ENCODE measurements at regions not wholly inside any gene's neighbourhood (a gene's known extent, or its start where the extent isn't known, plus 50 kb on each side); places are given as distances from the start of the nearest gene placed in this dataset.

- no peak for DNase-seq
Observed at GRCh38 chr5:143761663-143762062, 50.3 kb upstream of the HMHB1 start.

DNA sequence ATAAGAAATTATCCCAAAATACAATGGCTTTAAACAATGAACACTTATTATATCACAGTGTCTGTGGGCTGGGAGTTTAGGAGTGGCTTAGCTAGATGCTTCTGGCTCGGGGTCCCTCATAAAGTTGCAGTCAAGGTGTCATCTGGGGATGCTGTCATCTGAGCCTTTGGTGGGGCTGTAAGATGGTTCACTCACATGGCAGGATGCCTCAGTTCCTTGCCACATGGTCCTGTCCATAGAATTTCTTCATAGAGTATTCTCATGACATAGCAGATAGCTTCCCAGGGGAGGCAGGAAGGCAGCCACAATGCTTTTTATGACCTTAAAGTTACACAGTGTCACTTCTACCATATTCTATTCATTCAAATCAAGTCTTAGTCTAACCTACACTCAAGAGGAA, 51.2 kb upstream of the HMHB1 start:
- no peak for DNase-seq

DNA sequence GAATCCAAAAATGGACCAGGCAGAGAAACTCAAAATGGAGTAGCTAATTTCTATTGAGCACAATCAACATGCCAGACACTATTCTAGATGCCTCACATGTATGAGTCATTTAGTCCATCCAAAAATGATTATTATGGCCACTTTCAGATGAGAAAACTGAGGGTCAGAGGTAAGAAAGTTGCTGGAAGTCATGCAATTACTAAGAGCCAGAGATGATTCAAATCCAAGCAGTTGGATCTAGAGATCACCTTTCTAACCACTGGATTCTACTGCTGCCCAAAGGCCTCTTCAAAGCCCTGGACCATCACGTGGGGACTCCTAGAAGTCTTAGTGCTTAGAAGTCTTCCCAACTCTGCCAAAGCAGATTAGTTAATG, 51.8 kb upstream of the HMHB1 start:
- no peak for DNase-seq

- no peak for DNase-seq
Observed at GRCh38 chr5:143759396-143760130, 52.4 kb upstream of the HMHB1 start.

DNA sequence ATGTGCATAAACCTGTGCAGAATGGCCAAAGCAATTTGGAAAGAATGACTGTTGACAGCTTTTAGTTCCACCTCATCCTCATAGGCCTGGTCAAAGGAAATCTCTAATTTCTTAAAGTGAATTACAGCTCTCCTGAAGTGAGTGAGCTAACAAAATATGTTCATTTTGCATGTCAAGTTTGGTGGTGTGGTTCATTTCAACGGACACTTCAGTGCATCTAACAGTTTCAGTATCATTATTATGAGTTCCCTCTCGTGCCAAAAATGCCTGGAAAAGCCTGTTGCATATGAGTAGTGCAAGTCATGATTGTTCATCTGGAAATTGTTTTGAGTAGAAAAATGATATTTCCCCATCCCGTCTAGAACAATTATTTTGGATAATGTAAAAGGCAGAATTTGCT, 53.2 kb upstream of the HMHB1 start:
- DNase-seq = no peak

GRCh38 chr5:143758015-143758414, 53.9 kb upstream of the HMHB1 start:
- DNase-seq = no peak

DNA sequence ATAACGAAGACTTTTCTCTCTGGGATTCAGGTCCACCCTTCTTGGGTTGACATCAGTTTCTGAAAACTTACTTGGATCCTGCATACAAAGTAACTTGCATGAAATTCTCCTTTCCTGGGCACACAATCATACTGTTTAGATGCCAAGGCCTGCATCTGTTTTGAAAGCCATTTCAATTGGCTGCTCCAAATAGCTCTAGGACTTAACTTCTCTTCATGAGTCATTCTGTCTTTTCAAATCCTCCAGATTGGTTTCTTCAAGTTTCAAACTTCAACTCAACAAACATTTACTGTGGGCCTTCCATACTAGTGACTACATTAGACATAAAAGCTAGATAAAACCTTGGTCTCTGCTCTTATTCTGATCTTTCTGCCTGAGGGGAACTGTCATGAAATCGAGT, 54.8 kb upstream of the HMHB1 start:
- no peak for DNase-seq

- DNase-seq = no peak
Observed at GRCh38 chr5:143755966-143756365, 56.0 kb upstream of the HMHB1 start.

DNA sequence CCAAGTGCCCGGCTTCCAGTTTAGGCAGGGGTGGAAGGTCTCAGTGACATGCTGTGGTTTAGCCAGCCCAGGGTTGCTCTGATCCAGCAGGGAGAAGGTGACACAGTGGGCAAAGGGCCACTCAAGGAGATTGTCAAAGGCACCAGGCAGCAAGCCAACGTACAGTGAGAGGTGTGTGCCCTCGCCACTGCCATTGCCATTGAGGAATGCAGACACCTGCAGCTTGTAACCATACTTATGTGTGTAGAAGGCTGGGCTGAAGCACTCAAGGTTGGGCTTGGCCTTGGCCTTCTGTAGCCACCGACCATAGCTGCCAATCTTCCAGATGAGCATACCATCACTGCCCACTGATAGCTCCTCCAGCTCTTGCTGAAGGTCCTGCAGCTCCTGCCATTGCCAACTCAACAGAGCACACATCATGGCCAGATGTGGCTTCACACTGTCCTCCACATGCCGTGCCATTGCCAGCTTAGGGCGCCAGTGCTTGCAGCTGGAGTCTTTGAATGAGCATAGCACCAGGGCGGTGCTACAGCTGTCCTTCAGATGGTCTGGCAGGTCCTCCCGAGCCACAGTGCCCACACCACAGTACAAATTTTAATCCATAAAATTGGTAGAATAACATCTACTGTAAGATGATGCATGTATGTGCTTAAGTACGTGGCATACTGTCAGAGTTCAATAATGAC, 59.7 kb upstream of the HMHB1 start:
- DNase-seq = no peak

- no peak for DNase-seq
Observed at GRCh38 chr5:143751342-143751741, 60.6 kb upstream of the HMHB1 start.

DNA sequence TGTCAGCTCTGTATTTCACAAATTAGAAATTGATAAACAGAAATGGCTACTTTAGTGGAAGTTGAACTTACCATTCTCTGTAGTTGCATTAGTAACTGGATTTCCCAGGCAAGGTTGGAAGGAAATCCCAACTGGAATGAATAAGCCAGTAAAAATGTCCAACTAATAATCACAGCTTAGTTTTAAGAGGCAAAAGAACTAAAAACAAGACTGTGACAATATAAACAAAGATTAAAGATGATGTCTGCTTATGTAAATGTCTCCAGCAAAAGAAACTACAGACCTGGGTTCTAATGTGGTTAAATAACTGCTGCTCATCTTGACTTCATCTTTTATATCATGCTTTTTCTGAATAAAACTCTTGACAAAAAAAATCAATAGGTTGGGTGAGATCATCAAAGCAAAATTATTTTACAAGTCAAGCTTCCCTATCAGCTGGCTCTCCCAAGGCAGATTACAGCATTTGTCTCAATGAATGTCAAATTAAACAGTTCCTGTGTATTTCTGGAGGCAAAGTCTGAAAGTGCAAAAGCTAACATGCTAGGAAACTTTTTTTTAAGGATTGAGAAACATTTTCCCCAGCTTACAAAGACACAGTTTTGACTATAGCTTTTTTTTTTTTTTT, 62.3 kb upstream of the HMHB1 start:
- DNase-seq = no peak

- no peak for DNase-seq
Observed at GRCh38 chr5:143748516-143748915, 63.4 kb upstream of the HMHB1 start.

DNA sequence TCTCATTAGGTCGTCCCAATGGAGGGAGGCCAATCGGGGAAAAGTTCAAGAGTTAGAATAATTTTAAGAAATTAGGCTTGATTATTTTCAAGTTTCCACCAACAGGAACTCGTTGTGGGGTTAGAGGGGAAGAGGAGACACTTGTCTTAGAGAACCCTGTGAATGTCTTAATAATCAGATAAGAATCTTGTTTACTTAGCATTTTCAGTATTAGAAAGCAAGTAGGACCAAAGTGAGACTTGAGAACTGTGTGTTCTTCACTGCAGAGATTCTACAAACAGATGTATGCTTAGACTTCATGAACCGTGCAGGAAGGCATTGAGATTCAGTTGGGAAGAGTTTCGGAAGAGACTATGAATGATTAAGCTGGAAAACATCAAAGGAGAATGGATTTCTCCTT, 69.0 kb upstream of the HMHB1 start:
- no peak for DNase-seq

DNA sequence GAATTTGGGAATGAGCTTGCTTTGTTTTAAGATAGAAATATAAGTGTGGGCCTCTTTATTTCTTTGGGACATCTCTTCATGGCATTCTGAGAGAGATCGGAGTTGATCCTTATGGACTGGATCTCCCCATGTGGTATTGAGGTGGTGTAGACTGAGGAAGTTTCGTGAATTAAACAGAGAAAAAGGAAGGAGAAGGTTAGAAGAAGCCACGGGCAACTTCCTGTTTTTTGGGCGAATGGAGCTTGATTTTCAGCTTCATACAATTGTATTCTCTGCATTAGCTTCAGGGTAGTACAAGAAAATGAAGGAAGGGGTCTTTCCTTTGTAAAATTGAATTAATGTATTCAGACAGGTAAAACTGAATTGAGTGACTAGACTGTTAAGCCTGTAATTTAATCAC, 70.5 kb upstream of the HMHB1 start:
- no peak for DNase-seq

DNA sequence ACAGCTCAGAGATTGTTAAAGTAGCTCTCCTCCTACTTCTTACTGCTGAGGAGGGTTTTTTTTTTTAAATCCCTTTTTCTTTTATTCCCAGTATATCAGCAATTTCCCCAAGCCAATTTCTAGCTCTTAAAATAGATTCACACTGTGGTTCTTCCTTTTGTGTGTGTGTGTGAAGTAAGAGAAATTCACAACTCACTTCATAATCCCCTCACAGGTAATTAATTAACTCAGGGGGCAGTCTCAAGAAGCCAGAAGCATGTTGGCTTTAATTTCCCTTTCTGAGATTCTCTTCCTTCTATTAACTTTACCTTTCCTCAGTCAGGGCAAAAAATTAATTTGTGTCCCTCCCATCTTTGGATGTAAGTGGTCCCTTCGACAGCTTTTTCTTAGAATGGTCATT, 71.0 kb upstream of the HMHB1 start:
- DNase-seq = no peak

DNA sequence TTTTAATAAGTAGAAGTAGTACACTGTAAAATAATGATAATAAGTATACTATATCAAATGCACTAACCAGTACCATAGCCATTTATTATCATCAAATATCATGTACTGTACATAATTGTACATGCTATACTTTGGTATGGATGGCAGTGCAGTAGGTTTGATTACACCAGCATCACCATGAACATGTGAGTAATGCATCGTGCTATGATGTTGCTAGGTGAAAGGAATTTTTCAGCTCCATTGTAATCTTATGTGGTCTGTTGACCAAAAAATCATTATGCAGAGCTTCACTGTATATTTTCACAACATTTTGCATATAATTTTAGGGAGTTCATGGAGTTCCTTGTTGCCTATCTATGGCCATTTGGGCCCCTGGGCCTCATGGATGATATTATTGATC, 72.2 kb upstream of the HMHB1 start:
- DNase-seq = no peak

DNA sequence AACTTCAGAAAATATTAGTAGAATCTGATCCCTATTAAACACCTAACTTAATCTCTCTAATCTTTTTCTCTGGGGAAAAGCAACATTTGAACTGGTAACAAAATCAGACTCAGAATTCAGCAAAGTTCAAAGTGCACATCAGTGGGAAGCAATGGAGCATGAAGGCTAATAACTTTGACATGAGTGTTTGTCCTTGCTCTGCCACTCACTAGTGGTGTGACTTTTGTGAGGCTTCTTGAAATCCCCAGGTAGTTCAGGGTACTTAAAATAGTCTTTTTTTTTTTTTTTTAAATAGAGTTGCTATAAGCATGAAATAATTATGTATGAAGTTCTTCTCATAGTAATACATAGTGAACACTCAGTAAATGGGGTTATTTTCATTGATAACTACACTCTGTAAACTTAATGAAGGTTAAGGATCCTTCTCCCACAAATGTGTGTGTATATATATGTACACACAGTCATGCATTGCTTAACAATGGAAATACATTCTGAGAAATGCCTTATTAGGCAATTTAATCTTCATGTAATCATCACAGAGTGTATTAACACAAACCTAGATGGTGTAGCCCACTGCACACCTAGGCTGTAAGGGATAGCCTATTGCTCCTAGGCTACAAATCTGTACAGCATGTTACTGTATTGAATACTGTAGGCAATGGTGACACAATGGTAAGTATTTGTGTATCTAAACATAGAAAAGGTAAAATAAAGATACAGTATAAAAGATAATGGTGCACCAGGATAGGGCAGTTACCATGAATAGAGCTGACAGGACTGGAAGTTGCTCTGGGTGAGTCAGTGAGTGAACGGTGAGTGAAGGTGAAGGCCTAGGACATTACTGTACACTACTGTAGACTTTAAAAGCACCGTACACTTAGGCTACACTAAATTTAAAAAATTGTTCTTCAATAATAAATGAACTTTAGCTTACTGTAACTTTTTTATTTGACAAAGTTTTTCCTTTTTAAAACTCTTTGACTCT, 73.3 kb upstream of the HMHB1 start:
- no peak for DNase-seq

GRCh38 chr5:143737062-143737461, 74.9 kb upstream of the HMHB1 start:
- DNase-seq = no peak

GRCh38 chr5:143734456-143734780, 77.5 kb upstream of the HMHB1 start:
- DNase-seq = no peak

GRCh38 chr5:143733665-143734455, 78.1 kb upstream of the HMHB1 start:
- DNase-seq = no peak

DNA sequence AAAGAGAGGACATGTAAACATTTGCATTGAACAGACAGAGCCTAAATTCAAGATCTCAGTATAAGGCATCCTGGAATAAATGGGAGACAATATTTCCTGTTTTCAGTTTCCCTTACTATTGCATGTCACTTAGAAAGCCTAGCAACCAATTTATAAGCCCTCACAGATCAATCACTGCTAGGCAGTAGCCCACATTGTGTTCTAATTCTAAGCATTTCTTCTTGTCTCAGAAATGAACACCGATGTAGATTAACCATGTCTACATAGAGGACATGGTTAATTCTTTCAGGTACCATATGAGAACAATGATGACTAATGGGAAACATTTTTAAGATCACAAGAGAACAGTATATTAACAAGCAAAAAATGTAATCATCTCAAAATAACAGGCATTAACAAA, 79.6 kb upstream of the HMHB1 start:
- no peak for DNase-seq

GRCh38 chr5:143730112-143730801, 81.7 kb upstream of the HMHB1 start:
- no peak for DNase-seq
